ENCODE measurements at regions not wholly inside any gene's neighbourhood (a gene's known extent, or its start where the extent isn't known, plus 50 kb on each side); places are given as distances from the start of the nearest gene placed in this dataset.

DNA sequence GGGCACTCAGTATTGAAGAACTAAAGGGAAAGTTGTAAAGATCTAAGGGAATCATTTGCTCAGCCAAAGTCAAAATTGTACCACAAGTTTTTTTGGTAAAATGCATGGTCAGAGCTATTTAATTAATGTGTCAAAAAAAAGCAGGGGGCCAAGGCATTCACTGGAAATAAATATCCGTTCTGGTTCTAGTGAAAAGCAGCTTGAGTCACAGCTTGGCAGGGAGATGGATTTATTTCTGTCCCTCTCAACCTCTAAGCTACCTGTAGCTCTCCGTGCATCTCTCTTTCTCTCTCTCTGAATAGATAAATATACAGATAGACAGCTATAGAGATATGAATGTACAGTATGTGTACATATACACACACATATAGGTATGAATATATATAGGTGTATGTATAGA, 554.4 kb upstream of the TMEM132C start (continued):
- no peak for TF ChIP-seq STAT1 (IDR thresholded peaks at IDR 0.05; ENCODE audit: unreplicated experiment)
- TF ChIP-seq POLR2AphosphoS5 (IDR thresholded peaks at IDR 0.05; ENCODE audit: low read depth) = no peak
- no peak for TF ChIP-seq ZNF114 (CRISPR knock-in tag; IDR thresholded peaks at IDR 0.05)
- TF ChIP-seq, protein P1, sequence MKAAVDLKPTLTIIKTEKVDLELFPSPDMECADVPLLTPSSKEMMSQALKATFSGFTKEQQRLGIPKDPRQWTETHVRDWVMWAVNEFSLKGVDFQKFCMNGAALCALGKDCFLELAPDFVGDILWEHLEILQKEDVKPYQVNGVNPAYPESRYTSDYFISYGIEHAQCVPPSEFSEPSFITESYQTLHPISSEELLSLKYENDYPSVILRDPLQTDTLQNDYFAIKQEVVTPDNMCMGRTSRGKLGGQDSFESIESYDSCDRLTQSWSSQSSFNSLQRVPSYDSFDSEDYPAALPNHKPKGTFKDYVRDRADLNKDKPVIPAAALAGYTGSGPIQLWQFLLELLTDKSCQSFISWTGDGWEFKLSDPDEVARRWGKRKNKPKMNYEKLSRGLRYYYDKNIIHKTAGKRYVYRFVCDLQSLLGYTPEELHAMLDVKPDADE (IDR thresholded peaks at IDR 0.05) = no peak
- TF ChIP-seq ZNF331 (CRISPR knock-in tag; IDR thresholded peaks at IDR 0.05; ENCODE audit: low read depth) = no peak
- no peak for TF ChIP-seq NANOG (IDR thresholded peaks at IDR 0.05; ENCODE audit: borderline replicate concordance)

DNA sequence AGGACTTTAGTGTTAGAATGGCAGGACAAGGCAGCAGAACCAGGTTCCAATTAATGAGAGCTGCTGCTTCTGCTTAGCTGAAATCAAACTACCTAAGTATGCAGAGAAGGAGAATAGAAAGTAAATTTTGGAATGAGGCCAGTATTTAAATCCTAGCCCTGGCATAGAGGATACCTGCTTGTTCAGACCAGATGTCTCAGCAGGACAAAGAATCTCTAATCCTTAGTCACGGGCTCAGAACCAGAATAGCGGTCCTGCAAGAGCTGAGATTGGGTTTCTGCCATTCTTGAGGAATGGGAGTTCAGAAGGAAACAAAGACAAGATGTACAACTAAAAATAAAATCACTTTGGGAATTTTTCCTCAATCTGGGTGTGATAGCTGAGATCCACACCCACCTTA, 550.8 kb upstream of the TMEM132C start:
- H3K27me3 ChIP-seq (ENCODE audit: insufficient read depth) = no peaks in the 10 kb centered on the region
- H3K9me2 ChIP-seq (ENCODE audit: insufficient read depth) = no peaks in the 10 kb centered on the region
- H3K4me2 ChIP-seq = no peak overlapping the region; the same call in 1 of the 2 replicates
- H3K27ac ChIP-seq (ENCODE audit: low read depth) = no peak overlapping the region
- Mint-ChIP-seq H3K4me1 (no peaks in the 10 kb centered on the region), H3K9me3 (peaks cover 100% of the 10 kb centered on the region), H3K27me3 (ENCODE audit: insufficient read depth, low read depth, poor library complexity) (peaks cover 2% of the 10 kb centered on the region), H3K4me3 (no peak overlapping the region), H3K36me3 (ENCODE audit: low read depth) (peaks cover 29% of the 10 kb centered on the region), H3K27ac (no peak overlapping the region)
- DNase-seq (ENCODE audit: low spot score) = no peak
- no peaks in the 10 kb centered on the region for H3K4me1 ChIP-seq (ENCODE audit: insufficient read depth)
- H2AFZ ChIP-seq = no peak overlapping the region
- ATAC-seq = no peak
- no peaks in the 10 kb centered on the region for H4K20me1 ChIP-seq (replicated peaks; ENCODE audit: insufficient read depth)
- H3K36me3 ChIP-seq (ENCODE audit: insufficient read depth) = no peaks in the 10 kb centered on the region
- H3K79me2 ChIP-seq (replicated peaks; ENCODE audit: insufficient read depth) = no peaks in the 10 kb centered on the region
- no peak overlapping the region for H3K4me3 ChIP-seq
- H3F3A ChIP-seq (replicated peaks; ENCODE audit: low read depth) = no peaks in the 10 kb centered on the region
- TF ChIP-seq, protein P1 (IDR thresholded peaks at IDR 0.05) = no peak
- TF ChIP-seq STAT1 (IDR thresholded peaks at IDR 0.05; ENCODE audit: unreplicated experiment) (no peak), NANOG (IDR thresholded peaks at IDR 0.05; ENCODE audit: borderline replicate concordance) (no peak), ZNF331 (CRISPR knock-in tag; IDR thresholded peaks at IDR 0.05; ENCODE audit: low read depth) (no peak), JUNB (IDR thresholded peaks at IDR 0.05; ENCODE audit: unreplicated experiment) (no peak), CREB1 (CRISPR knock-in tag; IDR thresholded peaks at IDR 0.05; ENCODE audit: low read depth) (no peak), POLR2AphosphoS5 (IDR thresholded peaks at IDR 0.05; ENCODE audit: low read depth) (no peak), EZH2phosphoT487 (IDR thresholded peaks at IDR 0.05; ENCODE audit: unreplicated experiment) (no peak), ZNF114 (CRISPR knock-in tag; IDR thresholded peaks at IDR 0.05) (no peak)
- TF ChIP-seq, protein P2, sequence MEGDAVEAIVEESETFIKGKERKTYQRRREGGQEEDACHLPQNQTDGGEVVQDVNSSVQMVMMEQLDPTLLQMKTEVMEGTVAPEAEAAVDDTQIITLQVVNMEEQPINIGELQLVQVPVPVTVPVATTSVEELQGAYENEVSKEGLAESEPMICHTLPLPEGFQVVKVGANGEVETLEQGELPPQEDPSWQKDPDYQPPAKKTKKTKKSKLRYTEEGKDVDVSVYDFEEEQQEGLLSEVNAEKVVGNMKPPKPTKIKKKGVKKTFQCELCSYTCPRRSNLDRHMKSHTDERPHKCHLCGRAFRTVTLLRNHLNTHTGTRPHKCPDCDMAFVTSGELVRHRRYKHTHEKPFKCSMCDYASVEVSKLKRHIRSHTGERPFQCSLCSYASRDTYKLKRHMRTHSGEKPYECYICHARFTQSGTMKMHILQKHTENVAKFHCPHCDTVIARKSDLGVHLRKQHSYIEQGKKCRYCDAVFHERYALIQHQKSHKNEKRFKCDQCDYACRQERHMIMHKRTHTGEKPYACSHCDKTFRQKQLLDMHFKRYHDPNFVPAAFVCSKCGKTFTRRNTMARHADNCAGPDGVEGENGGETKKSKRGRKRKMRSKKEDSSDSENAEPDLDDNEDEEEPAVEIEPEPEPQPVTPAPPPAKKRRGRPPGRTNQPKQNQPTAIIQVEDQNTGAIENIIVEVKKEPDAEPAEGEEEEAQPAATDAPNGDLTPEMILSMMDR (conservative IDR thresholded peaks at IDR 0.05; ENCODE audit: low read depth in 2 of 2) = no peak
- TF ChIP-seq, protein P3, sequence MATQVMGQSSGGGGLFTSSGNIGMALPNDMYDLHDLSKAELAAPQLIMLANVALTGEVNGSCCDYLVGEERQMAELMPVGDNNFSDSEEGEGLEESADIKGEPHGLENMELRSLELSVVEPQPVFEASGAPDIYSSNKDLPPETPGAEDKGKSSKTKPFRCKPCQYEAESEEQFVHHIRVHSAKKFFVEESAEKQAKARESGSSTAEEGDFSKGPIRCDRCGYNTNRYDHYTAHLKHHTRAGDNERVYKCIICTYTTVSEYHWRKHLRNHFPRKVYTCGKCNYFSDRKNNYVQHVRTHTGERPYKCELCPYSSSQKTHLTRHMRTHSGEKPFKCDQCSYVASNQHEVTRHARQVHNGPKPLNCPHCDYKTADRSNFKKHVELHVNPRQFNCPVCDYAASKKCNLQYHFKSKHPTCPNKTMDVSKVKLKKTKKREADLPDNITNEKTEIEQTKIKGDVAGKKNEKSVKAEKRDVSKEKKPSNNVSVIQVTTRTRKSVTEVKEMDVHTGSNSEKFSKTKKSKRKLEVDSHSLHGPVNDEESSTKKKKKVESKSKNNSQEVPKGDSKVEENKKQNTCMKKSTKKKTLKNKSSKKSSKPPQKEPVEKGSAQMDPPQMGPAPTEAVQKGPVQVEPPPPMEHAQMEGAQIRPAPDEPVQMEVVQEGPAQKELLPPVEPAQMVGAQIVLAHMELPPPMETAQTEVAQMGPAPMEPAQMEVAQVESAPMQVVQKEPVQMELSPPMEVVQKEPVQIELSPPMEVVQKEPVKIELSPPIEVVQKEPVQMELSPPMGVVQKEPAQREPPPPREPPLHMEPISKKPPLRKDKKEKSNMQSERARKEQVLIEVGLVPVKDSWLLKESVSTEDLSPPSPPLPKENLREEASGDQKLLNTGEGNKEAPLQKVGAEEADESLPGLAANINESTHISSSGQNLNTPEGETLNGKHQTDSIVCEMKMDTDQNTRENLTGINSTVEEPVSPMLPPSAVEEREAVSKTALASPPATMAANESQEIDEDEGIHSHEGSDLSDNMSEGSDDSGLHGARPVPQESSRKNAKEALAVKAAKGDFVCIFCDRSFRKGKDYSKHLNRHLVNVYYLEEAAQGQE (IDR thresholded peaks at IDR 0.05; ENCODE audit: unreplicated experiment) = no peak
